ENCODE measurements at regions not wholly inside any gene's neighbourhood (a gene's known extent, or its start where the extent isn't known, plus 50 kb on each side); places are given as distances from the start of the nearest gene placed in this dataset.

DNA sequence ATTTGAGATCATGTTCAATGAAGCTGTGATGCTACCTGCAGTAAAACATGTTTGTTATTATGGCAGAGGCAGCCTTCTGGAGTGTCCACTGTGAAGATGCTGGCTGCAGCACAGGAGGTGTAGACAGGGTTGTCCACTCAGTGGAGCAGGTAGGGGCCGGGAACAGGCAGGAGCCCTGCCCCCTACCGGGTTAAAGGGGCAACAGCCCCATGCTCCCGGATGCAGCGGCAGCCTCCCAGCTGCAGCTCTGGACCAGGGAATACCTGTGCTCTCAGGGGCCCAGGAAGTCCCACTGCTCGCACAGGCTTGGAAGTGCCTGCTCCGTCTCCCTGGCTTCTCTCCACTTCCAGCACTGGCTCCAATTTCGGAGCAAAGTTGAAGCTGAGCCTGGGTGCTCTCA is 401.6 kb downstream of the FOXG1 start:
- TF ChIP-seq CTCF (IDR thresholded peaks at IDR 0.05; ENCODE audit: insufficient read depth, low read length, poor library complexity, severe bottlenecking) = no peak

DNA sequence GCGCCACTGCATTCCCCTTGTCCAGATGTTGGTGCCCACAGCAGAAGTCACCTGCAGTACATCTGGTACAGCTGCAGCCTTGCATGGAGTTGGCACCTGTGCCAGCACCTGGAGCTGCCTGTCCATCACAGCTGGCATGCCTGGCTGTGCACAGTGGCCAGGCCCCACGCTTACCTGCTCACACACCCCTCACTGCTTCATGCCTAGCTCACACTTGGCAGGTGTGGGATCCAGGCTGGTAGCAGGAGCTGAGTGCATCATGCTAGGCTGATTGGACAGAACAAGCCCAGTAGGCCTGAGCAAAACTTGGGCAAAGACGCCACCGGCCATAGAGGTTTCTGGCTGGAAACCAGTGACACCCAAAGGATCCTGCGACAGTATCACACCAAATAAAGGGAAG is 402.8 kb downstream of the FOXG1 start:
- no peak for DNase-seq (ENCODE audit: extremely low read depth, insufficient read length)
- no peaks in the 10 kb centered on the region for H3K36me3 ChIP-seq (ENCODE audit: control insufficient read depth, insufficient read depth, low read length)
- no peaks in the 10 kb centered on the region for H3K27me3 ChIP-seq (replicated peaks; ENCODE audit: control insufficient read depth, insufficient read depth, low read length)
- H3K4me3 ChIP-seq (replicated peaks; ENCODE audit: low read depth, low read length) = no peak overlapping the region
- no peak for TF ChIP-seq CTCF (IDR thresholded peaks at IDR 0.05; ENCODE audit: insufficient read depth, low read length, poor library complexity, severe bottlenecking)

More for the DNA sequence above, 401.6 kb downstream of the FOXG1 start:
- no peak for DNase-seq (ENCODE audit: extremely low read depth, insufficient read length)
- Histone ChIP-seq H3K4me3 (replicated peaks; ENCODE audit: low read depth, low read length) (no peak overlapping the region), H3K27me3 (replicated peaks; ENCODE audit: control insufficient read depth, insufficient read depth, low read length) (no peaks in the 10 kb centered on the region), H3K36me3 (ENCODE audit: control insufficient read depth, insufficient read depth, low read length) (no peaks in the 10 kb centered on the region)

DNA sequence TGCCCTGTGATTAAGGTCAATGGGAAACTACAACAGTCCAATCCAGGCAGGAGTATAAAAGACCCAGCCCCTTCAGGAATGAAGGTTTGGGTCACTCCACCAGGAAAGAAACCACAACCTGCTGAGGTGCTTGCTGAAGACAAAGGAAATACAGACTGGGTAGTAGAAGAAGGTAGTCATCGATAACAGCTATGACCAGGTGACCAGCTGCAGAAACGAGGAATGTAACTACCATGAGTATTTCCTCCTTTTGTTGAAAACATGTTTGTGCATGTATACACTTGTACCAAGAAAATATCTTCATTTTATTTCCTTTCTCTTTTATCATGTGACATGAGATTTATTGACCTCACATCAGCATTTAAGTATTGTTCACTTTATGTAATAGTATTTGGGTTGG is 409.1 kb downstream of the FOXG1 start:
- TF ChIP-seq CTCF (IDR thresholded peaks at IDR 0.05; ENCODE audit: insufficient read depth, low read length, poor library complexity, severe bottlenecking) = no peak
- no peaks in the 10 kb centered on the region for H3K27me3 ChIP-seq (replicated peaks; ENCODE audit: control insufficient read depth, insufficient read depth, low read length)
- H3K4me3 ChIP-seq (replicated peaks; ENCODE audit: low read depth, low read length) = no peak overlapping the region
- no peak for DNase-seq (ENCODE audit: extremely low read depth, insufficient read length)
- no peaks in the 10 kb centered on the region for H3K36me3 ChIP-seq (ENCODE audit: control insufficient read depth, insufficient read depth, low read length)

- Histone ChIP-seq H3K27me3 (replicated peaks; ENCODE audit: control insufficient read depth, insufficient read depth, low read length) (no peaks in the 10 kb centered on the region), H3K4me3 (replicated peaks; ENCODE audit: low read depth, low read length) (no peak overlapping the region), H3K36me3 (ENCODE audit: control insufficient read depth, insufficient read depth, low read length) (no peaks in the 10 kb centered on the region)
- no peak for DNase-seq (ENCODE audit: extremely low read depth, insufficient read length)
- TF ChIP-seq CTCF (IDR thresholded peaks at IDR 0.05; ENCODE audit: insufficient read depth, low read length, poor library complexity, severe bottlenecking) = no peak
These were observed 410.3 kb downstream of the FOXG1 start for GRCh38 chr14:29176876-29177275.

GRCh38 chr14:29178971-29179370 is 412.4 kb downstream of the FOXG1 start:
- H3K36me3 ChIP-seq (ENCODE audit: control insufficient read depth, insufficient read depth, low read length) = no peaks in the 10 kb centered on the region
- H3K4me3 ChIP-seq (replicated peaks; ENCODE audit: low read depth, low read length) = no peak overlapping the region
- no peaks in the 10 kb centered on the region for H3K27me3 ChIP-seq (replicated peaks; ENCODE audit: control insufficient read depth, insufficient read depth, low read length)
- DNase-seq (ENCODE audit: extremely low read depth, insufficient read length) = no peak
- no peak for TF ChIP-seq CTCF (IDR thresholded peaks at IDR 0.05; ENCODE audit: insufficient read depth, low read length, poor library complexity, severe bottlenecking)

GRCh38 chr14:29191092-29191491 is 424.5 kb downstream of the FOXG1 start:
- H3K4me3 ChIP-seq (replicated peaks; ENCODE audit: low read depth, low read length) = no peak overlapping the region
- H3K36me3 ChIP-seq (ENCODE audit: control insufficient read depth, insufficient read depth, low read length) = no peaks in the 10 kb centered on the region
- no peak for TF ChIP-seq CTCF (IDR thresholded peaks at IDR 0.05; ENCODE audit: insufficient read depth, low read length, poor library complexity, severe bottlenecking)

More at GRCh38 chr14:29191092-29191491, 424.5 kb downstream of the FOXG1 start:
- DNase-seq (ENCODE audit: extremely low read depth, insufficient read length) = no peak
- no peaks in the 10 kb centered on the region for H3K27me3 ChIP-seq (replicated peaks; ENCODE audit: control insufficient read depth, insufficient read depth, low read length)
